GM12892 (cell line): ENCODE measurements at regions not wholly inside any gene's neighbourhood (a gene's known extent, or its start where the extent isn't known, plus 50 kb on each side); places are given as distances from the start of the nearest gene placed in this dataset.

ENCODE experiments used
- POLR2A ChIP-seq: IDR thresholded peaks from 2 replicates; pipeline ENCODE4 v1.6.1; 2011; ENCODE audit warnings: low read depth, low read length, control low read depth
- POLR2AphosphoS5 ChIP-seq: IDR thresholded peaks from 2 replicates; pipeline ENCODE4 v1.6.1; 2011; ENCODE audit warnings: low read depth, low read length, control low read depth
- TAF1 ChIP-seq: IDR thresholded peaks from 2 replicates; pipeline ENCODE4 v1.6.1; 2011; ENCODE audit warnings: low read depth, mild to moderate bottlenecking, control low read depth, low read length, borderline replicate concordance

DNA sequence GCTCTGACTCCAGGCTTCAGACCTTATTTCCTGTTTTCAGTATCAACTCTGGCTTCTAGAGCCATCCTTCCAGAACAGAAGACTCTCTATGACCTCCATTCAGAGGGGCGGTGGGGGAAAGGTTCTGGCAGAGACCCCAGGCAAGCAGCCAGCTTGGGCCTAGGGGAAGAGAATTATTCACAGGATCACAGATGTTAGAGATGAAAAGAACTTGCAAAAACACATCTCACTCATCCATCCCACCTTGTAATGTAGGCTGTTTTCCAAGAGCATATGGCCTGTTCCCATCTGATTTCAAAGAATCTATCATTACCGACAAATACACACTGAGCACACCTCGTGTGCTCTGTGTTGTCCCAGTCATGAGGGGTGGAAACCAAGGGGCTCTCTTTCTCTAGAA lies 131.9 kb downstream of the GRIN2B start:
- TF ChIP-seq POLR2AphosphoS5 (no peak), POLR2A (no peak), TAF1 (no peak)
